ENCODE measurements at regions not wholly inside any gene's neighbourhood (a gene's known extent, or its start where the extent isn't known, plus 50 kb on each side); places are given as distances from the start of the nearest gene placed in this dataset.

GRCh38 chr18:38046651-38047050 is 481.1 kb upstream of the CELF4 start:
- Histone ChIP-seq H3K27ac (ENCODE audit: low read depth, low read length, poor library complexity, severe bottlenecking) (no peak overlapping the region), H3F3A (ENCODE audit: insufficient read depth, low read length) (no peaks in the 10 kb centered on the region), H2AFZ (ENCODE audit: low read length) (no peak overlapping the region), H3K9me2 (ENCODE audit: low read depth, low read length) (no peaks in the 10 kb centered on the region), H3K9ac (ENCODE audit: low read length) (no peak overlapping the region), H3K4me3 (ENCODE audit: low read depth, low read length, poor library complexity, severe bottlenecking) (no peak overlapping the region), H3K4me1 (ENCODE audit: insufficient read depth, low read length, severe bottlenecking) (no peaks in the 10 kb centered on the region), H3K79me2 (ENCODE audit: insufficient read depth, low read length) (no peaks in the 10 kb centered on the region), H3K4me2 (ENCODE audit: low read length) (no peak overlapping the region), H4K20me1 (ENCODE audit: insufficient read depth, low read length) (no peaks in the 10 kb centered on the region), H3K9me3 (ENCODE audit: low read length) (no peaks in the 10 kb centered on the region), H3K36me3 (ENCODE audit: insufficient read depth, low read length) (no peaks in the 10 kb centered on the region), H3K27me3 (ENCODE audit: insufficient read depth, low read length) (no peaks in the 10 kb centered on the region)
- TF ChIP-seq EZH2 (IDR thresholded peaks at IDR 0.05; ENCODE audit: borderline replicate concordance, low read length): no peak
- TF ChIP-seq CTCF (IDR thresholded peaks at IDR 0.05; ENCODE audit: low read length): no peak

- Histone ChIP-seq H3K4me2 (ENCODE audit: low read length) (no peak overlapping the region), H3K4me3 (ENCODE audit: low read depth, low read length, poor library complexity, severe bottlenecking) (no peak overlapping the region), H3K9me3 (ENCODE audit: low read length) (no peaks in the 10 kb centered on the region), H2AFZ (ENCODE audit: low read length) (no peak overlapping the region), H4K20me1 (ENCODE audit: insufficient read depth, low read length) (no peaks in the 10 kb centered on the region), H3K4me1 (ENCODE audit: insufficient read depth, low read length, severe bottlenecking) (no peaks in the 10 kb centered on the region), H3K27me3 (ENCODE audit: insufficient read depth, low read length) (no peaks in the 10 kb centered on the region), H3K9ac (ENCODE audit: low read length) (no peak overlapping the region), H3K36me3 (ENCODE audit: insufficient read depth, low read length) (no peaks in the 10 kb centered on the region), H3K9me2 (ENCODE audit: low read depth, low read length) (no peaks in the 10 kb centered on the region), H3K79me2 (ENCODE audit: insufficient read depth, low read length) (no peaks in the 10 kb centered on the region), H3K27ac (ENCODE audit: low read depth, low read length, poor library complexity, severe bottlenecking) (no peak overlapping the region), H3F3A (ENCODE audit: insufficient read depth, low read length) (no peaks in the 10 kb centered on the region)
- no peak for TF ChIP-seq CTCF (IDR thresholded peaks at IDR 0.05; ENCODE audit: low read length)
- no peak for TF ChIP-seq EZH2 (IDR thresholded peaks at IDR 0.05; ENCODE audit: borderline replicate concordance, low read length)
Observed at GRCh38 chr18:38045845-38046244, 480.2 kb upstream of the CELF4 start.

GRCh38 chr18:38042211-38042890 is 476.8 kb upstream of the CELF4 start:
- TF ChIP-seq EZH2 (IDR thresholded peaks at IDR 0.05; ENCODE audit: borderline replicate concordance, low read length) (no peak), CTCF (IDR thresholded peaks at IDR 0.05; ENCODE audit: low read length) (no peak)
- Histone ChIP-seq H3K79me2 (ENCODE audit: insufficient read depth, low read length) (no peaks in the 10 kb centered on the region), H2AFZ (ENCODE audit: low read length) (no peak overlapping the region), H3K4me2 (ENCODE audit: low read length) (no peak overlapping the region), H3K9me2 (ENCODE audit: low read depth, low read length) (no peaks in the 10 kb centered on the region), H4K20me1 (ENCODE audit: insufficient read depth, low read length) (no peaks in the 10 kb centered on the region), H3K4me1 (ENCODE audit: insufficient read depth, low read length, severe bottlenecking) (no peaks in the 10 kb centered on the region), H3K36me3 (ENCODE audit: insufficient read depth, low read length) (no peaks in the 10 kb centered on the region), H3K9me3 (ENCODE audit: low read length) (no peaks in the 10 kb centered on the region), H3K27me3 (ENCODE audit: insufficient read depth, low read length) (no peaks in the 10 kb centered on the region), H3K27ac (ENCODE audit: low read depth, low read length, poor library complexity, severe bottlenecking) (no peak overlapping the region), H3F3A (ENCODE audit: insufficient read depth, low read length) (no peaks in the 10 kb centered on the region), H3K9ac (ENCODE audit: low read length) (no peak overlapping the region), H3K4me3 (ENCODE audit: low read depth, low read length, poor library complexity, severe bottlenecking) (no peak overlapping the region)
